MM.1S (cell line): ENCODE measurements at regions not wholly inside any gene's neighbourhood (a gene's known extent, or its start where the extent isn't known, plus 50 kb on each side); places are given as distances from the start of the nearest gene placed in this dataset.
"Not testable (repeated sequence)": the region's sequence is repeated elsewhere in the genome, so short reads cannot be mapped to it uniquely, and the experiment has no call there.

Experiments
- CTCF ChIP-seq: fragments of 300-600 bp; sonication (generic); IDR thresholded peaks from 2 replicates; pipeline ENCODE4 v1.5.1; 2016; ENCODE audit warnings: antibody characterized with exemption, low read length, mixed read lengths
- EZH2 ChIP-seq: fragments of 300-600 bp; sonication (generic); optimal IDR thresholded peaks from 2 replicates; pipeline ENCODE3; 2017; ENCODE audit warnings: low read depth, mild to moderate bottlenecking, antibody characterized with exemption, low read length, mixed read lengths
- EZH2phosphoT487 ChIP-seq: fragments of 300-600 bp; sonication (generic); IDR thresholded peaks from 2 replicates; pipeline ENCODE4 v1.6.1; 2018; ENCODE audit warnings: antibody characterized with exemption, low read length

DNA sequence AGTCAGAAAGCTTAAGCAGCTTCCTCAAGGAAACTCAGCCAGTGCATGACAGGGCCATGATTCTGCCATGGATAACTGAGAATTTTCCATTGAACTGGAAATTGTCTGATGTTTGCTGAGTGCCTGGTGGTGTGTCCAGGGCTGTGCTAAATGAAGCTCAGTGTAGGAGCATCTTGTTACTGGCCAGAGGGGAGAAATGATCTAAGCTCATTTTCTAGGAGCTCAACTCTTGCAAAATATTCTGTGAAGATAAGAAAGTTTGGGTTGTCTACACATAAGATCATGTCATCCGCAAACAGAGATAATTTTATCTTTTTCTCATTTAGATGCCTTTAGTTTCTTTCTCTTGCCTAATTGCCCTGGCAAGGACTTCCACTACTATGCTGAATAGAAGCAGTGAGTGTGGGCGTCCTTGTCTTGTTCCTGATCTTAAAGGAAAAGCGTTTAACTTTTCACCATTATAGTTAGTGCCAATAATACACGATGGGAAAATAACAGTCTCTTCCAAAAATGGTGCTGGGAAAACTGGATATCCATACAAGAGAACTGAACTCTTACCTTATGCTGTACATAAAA lies 108.9 kb downstream of the ATP6V0E2 start:
- not testable (repeated sequence) for TF ChIP-seq CTCF, EZH2, EZH2phosphoT487
